SU-DHL-6 (cell line): ENCODE measurements at regions not wholly inside any gene's neighbourhood (a gene's known extent, or its start where the extent isn't known, plus 50 kb on each side); places are given as distances from the start of the nearest gene placed in this dataset.

Experiments
- H2AFZ ChIP-seq: fragments of 200-600 bp; sonication (generic); 2 replicates; pipeline ENCODE4 v1.6.1; 2014; ENCODE audit warnings: low read depth, mild to moderate bottlenecking, moderate library complexity, mixed read lengths, antibody characterized with exemption, low read length; ENCODE audit not compliant: severe bottlenecking
- H3F3A ChIP-seq: fragments of 200-600 bp; shearing (Covaris generic); 2 replicates; pipeline ENCODE4 v1.6.0; 2016; ENCODE audit warnings: antibody characterized with exemption, mild to moderate bottlenecking; ENCODE audit not compliant: insufficient read depth
- H3K27ac ChIP-seq: fragments of 200-600 bp; sonication (generic); 2 replicates; pipeline ENCODE4 v1.5.1; 2016; ENCODE audit warnings: low read depth, mild to moderate bottlenecking, low read length, moderate library complexity, mixed read lengths
- H3K27me3 ChIP-seq: fragments of 200-600 bp; sonication (generic), shearing (Covaris generic); 2 replicates; pipeline ENCODE4 v1.6.0; 2014; ENCODE audit warnings: mild to moderate bottlenecking, low read length
- H3K36me3 ChIP-seq: fragments of 200-600 bp; sonication (generic); 2 replicates; pipeline ENCODE4 v1.6.1; 2014; ENCODE audit warnings: mild to moderate bottlenecking, low read length, mixed read lengths
- H3K4me2 ChIP-seq: fragments of 300-600, 200-600 bp; shearing (Covaris generic), sonication (generic); 2 replicates; pipeline ENCODE4 v1.6.0; 2014; ENCODE audit warnings: low read length, low read depth, mild to moderate bottlenecking; ENCODE audit not compliant: poor library complexity, severe bottlenecking
- H3K4me3 ChIP-seq: fragments of 200-600 bp; sonication (generic); 2 replicates; pipeline ENCODE4 v1.5.1; 2014; ENCODE audit warnings: antibody characterized with exemption, low read length, mild to moderate bottlenecking, mixed read lengths; ENCODE audit not compliant: insufficient read depth, poor library complexity, severe bottlenecking
- H3K79me2 ChIP-seq: fragments of 200-600 bp; sonication (generic); 2 replicates; pipeline ENCODE4 v1.6.1; 2014; ENCODE audit warnings: mild to moderate bottlenecking, low read length, moderate library complexity; ENCODE audit not compliant: insufficient read depth
- H3K9ac ChIP-seq: fragments of 200-600 bp; sonication (generic); 2 replicates; pipeline ENCODE4 v1.7.0; 2014; ENCODE audit warnings: mild to moderate bottlenecking, low read length
- H3K9me2 ChIP-seq: fragments of 200-600 bp; sonication (generic); replicated peaks from 2 replicates; pipeline ENCODE4 v1.6.1; 2014; ENCODE audit warnings: low read length; ENCODE audit not compliant: insufficient read depth
- H3K9me3 ChIP-seq: fragments of 200-600 bp; sonication (generic); 2 replicates; pipeline ENCODE4 v1.6.1; 2014; ENCODE audit warnings: low read length, mixed read lengths; ENCODE audit not compliant: insufficient read depth
- H4K20me1 ChIP-seq: fragments of 200-600 bp; sonication (generic); 2 replicates; pipeline ENCODE4 v1.6.1; 2014; ENCODE audit warnings: low read depth, mild to moderate bottlenecking, antibody characterized with exemption, low read length, moderate library complexity, mixed read lengths
- EZH2phosphoT487 ChIP-seq: fragments of 200-600 bp; sonication (generic), shearing (Covaris generic); conservative IDR thresholded peaks from 2 replicates; pipeline ENCODE4 v1.6.1; 2018; ENCODE audit warnings: mild to moderate bottlenecking, antibody characterized with exemption, low read length, moderate library complexity, mixed read lengths
- TF ChIP-seq, protein P1 (sequence below): fragments of 200-600 bp; sonication (generic); IDR thresholded peaks from one replicate; pipeline ENCODE4 v1.5.1; 2017; ENCODE audit warnings: antibody characterized with exemption, mild to moderate bottlenecking, low read length, moderate library complexity; ENCODE audit not compliant: insufficient read depth, poor library complexity, severe bottlenecking

DNA sequence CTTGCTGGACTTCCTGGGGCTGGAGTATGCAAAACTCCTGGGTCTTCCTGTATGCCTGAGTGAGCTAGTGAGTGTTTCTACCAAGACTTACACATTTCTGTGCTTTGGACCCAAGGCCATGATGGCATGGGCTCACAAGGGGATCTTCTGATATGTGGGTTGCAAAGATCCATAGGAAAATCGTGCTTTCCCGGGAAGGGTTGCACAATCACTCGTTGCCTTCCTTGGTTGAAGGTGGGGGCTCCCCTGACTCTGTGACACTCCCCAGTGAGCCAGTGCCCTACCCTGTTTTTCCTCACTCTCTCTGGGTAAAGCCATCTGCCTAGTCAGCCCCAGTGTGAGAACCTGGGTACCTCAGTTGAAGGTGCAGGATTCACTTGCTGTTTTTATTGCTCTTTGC is 114.0 kb upstream of the CCDC179 start:
- Histone ChIP-seq H3K4me3 (no peak overlapping the region), H3K9me3 (no peaks in the 10 kb centered on the region), H3K27me3 (no peaks in the 10 kb centered on the region), H3K9me2 (no peaks in the 10 kb centered on the region), H4K20me1 (no peaks in the 10 kb centered on the region), H3K4me2 (no peak overlapping the region), H3F3A (no peaks in the 10 kb centered on the region), H3K79me2 (no peaks in the 10 kb centered on the region), H3K9ac (no peak overlapping the region), H3K36me3 (no peaks in the 10 kb centered on the region), H3K27ac (no peak overlapping the region), H2AFZ (no peak overlapping the region)
- TF ChIP-seq, protein P1, sequence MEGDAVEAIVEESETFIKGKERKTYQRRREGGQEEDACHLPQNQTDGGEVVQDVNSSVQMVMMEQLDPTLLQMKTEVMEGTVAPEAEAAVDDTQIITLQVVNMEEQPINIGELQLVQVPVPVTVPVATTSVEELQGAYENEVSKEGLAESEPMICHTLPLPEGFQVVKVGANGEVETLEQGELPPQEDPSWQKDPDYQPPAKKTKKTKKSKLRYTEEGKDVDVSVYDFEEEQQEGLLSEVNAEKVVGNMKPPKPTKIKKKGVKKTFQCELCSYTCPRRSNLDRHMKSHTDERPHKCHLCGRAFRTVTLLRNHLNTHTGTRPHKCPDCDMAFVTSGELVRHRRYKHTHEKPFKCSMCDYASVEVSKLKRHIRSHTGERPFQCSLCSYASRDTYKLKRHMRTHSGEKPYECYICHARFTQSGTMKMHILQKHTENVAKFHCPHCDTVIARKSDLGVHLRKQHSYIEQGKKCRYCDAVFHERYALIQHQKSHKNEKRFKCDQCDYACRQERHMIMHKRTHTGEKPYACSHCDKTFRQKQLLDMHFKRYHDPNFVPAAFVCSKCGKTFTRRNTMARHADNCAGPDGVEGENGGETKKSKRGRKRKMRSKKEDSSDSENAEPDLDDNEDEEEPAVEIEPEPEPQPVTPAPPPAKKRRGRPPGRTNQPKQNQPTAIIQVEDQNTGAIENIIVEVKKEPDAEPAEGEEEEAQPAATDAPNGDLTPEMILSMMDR, result no peak
- TF ChIP-seq EZH2phosphoT487, result no peak

DNA sequence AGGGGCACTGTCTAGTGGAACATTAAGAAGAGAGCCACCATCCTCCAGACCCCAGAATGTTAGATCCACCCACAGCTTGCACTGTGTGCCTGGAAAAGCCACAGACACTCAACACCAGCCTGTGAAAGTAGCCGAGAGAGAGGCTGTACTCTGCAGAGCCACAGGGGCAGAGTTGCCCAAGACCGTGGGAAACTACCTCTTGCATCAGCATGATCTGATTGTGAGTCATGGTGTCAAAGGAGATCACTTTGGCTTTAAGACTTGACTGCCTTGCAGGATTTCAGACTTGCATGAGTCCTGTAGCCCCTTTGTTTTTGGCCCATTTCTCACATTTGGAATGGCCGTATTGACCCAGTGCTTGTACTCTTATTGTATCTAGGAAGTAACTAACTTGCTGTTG is 115.9 kb upstream of the CCDC179 start:
- Histone ChIP-seq H3K27me3 (no peaks in the 10 kb centered on the region), H3F3A (no peaks in the 10 kb centered on the region), H2AFZ (no peak overlapping the region), H3K79me2 (no peaks in the 10 kb centered on the region), H3K4me3 (no peak overlapping the region), H4K20me1 (no peaks in the 10 kb centered on the region), H3K9me2 (no peaks in the 10 kb centered on the region), H3K36me3 (no peaks in the 10 kb centered on the region), H3K4me2 (no peak overlapping the region), H3K9me3 (no peaks in the 10 kb centered on the region), H3K9ac (no peak overlapping the region), H3K27ac (no peak overlapping the region)
- no peak for TF ChIP-seq EZH2phosphoT487
- TF ChIP-seq, protein P1, result no peak

DNA sequence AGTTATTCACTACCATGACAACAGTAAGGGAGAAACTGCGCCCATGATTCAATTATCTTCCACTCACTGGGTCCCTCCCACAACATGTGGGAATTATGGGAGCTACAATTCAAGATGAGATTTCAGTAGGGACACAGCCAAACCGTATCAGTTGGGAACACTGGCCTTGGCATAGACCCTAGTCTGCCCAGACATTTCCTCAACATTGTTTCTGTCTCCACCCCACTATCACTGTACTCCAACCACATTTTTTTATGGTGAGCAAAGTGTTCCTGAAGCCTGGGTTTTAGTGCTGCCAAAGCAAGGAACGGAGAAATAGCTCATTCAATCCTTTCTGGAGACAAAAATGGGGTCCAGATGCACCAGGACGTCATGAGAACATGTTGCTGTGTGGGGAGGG is 122.6 kb upstream of the CCDC179 start:
- Histone ChIP-seq H3K9me2 (no peaks in the 10 kb centered on the region), H3K27me3 (no peaks in the 10 kb centered on the region), H3K79me2 (no peaks in the 10 kb centered on the region), H2AFZ (no peak overlapping the region), H3K9ac (no peak overlapping the region), H3K4me3 (no peak overlapping the region), H3K36me3 (no peaks in the 10 kb centered on the region), H3F3A (no peaks in the 10 kb centered on the region), H3K9me3 (no peaks in the 10 kb centered on the region), H3K4me2 (no peak overlapping the region), H3K27ac (no peak overlapping the region), H4K20me1 (no peaks in the 10 kb centered on the region)
- TF ChIP-seq, protein P1, result no peak
- no peak for TF ChIP-seq EZH2phosphoT487
